Endothelial cell of umbilical vein (primary cell): ENCODE measurements at regions not wholly inside any gene's neighbourhood (a gene's known extent, or its start where the extent isn't known, plus 50 kb on each side); places are given as distances from the start of the nearest gene placed in this dataset.

Experiments
- BruUV-seq: library from RNA; stranded (reverse); fragments of 400-500 nt; replicated peaks from 2 replicates; lab custom pipeline; 2021; lab: Mats Ljungman, UMichigan
- CTCF ChIA-PET: fragments of 300-600, 350-600 bp; sonication (Branson Sonifier 250); formaldehyde crosslinking; loops from one replicate; lab custom pipeline; 2021; ENCODE audit warnings: antibody characterized with exemption, inconsistent platforms; lab: Charles Lee
- POLR2A ChIA-PET: fragments of 300-600, 350-600 bp; sonication (Branson Sonifier 250); formaldehyde crosslinking; loops from one replicate; lab custom pipeline; 2021; ENCODE audit warnings: antibody characterized with exemption, inconsistent platforms; lab: Charles Lee
- DNase-seq: peaks from one replicate; pipeline ENCODE4 v3.0.0-alpha.2; 2011; ENCODE audit warnings: low read depth, low spot score
- FAIRE-seq: peaks from 2 replicates; lab custom pipeline; 2011; peaks lifted over from hg19 to GRCh38; lab: Jason Lieb, UNC
- H2AFZ ChIP-seq: 2 replicates; pipeline ENCODE4 v1.6.0; 2012; ENCODE audit warnings: low read depth, low read length, control low read depth, inconsistent platforms
- H3K27ac ChIP-seq: 2 replicates; pipeline ENCODE4 v1.5.1; 2011; ENCODE audit warnings: low read depth, mild to moderate bottlenecking, control low read depth, low read length, moderate library complexity; ENCODE audit not compliant: insufficient read depth
- H3K27me3 ChIP-seq, 2 experiments: 2 replicates each; pipeline versions ENCODE4 v1.6.0 to v1.6.1; 2011; ENCODE audit warnings: low read length in 2 of 2, mixed read lengths in 1 of 2; ENCODE audit not compliant: control insufficient read depth in 2 of 2, insufficient read depth in 2 of 2
- H3K36me3 ChIP-seq, 2 experiments: 2 replicates in 1 of 2; 3 replicates in 1 of 2; pipeline ENCODE4 v1.5.1; 2011; ENCODE audit warnings: low read length in 2 of 2, mild to moderate bottlenecking in 1 of 2, moderate library complexity in 1 of 2; ENCODE audit not compliant: control insufficient read depth in 2 of 2, insufficient read depth in 2 of 2; ENCODE audit errors: extremely low read depth in 1 of 2
- H3K4me1 ChIP-seq: 3 replicates; pipeline ENCODE4 v1.5.1; 2011; ENCODE audit warnings: mild to moderate bottlenecking, low read length; ENCODE audit not compliant: control insufficient read depth, insufficient read depth; ENCODE audit errors: extremely low read depth
- H3K4me2 ChIP-seq: 2 replicates; pipeline ENCODE4 v1.6.1; 2011; ENCODE audit warnings: low read length, control low read depth, mixed read lengths; ENCODE audit not compliant: insufficient read depth
- H3K4me3 ChIP-seq, 3 experiments: fragments of 200-600 bp in 1 of 3; sonication (generic), shearing (Covaris generic) in 1 of 3; replicated peaks in 1 of 3; 2 replicates each; pipeline ENCODE4 v1.5.1; 2011 to 2016; ENCODE audit warnings: control low read depth in 3 of 3, low read length in 3 of 3, mild to moderate bottlenecking in 2 of 3, inconsistent platforms in 1 of 3, low read depth in 1 of 3, moderate library complexity in 1 of 3; ENCODE audit not compliant: insufficient read depth in 1 of 3
- H3K79me2 ChIP-seq: 2 replicates; pipeline ENCODE4 v1.6.0; 2012; ENCODE audit warnings: low read length, inconsistent platforms; ENCODE audit not compliant: control insufficient read depth, insufficient read depth
- H3K9ac ChIP-seq: replicated peaks from 2 replicates; pipeline ENCODE3; 2011; ENCODE audit warnings: low read length, control low read depth; ENCODE audit not compliant: insufficient read depth; ENCODE audit errors: extremely low read depth
- H3K9me1 ChIP-seq: replicated peaks from 3 replicates; pipeline ENCODE4 v1.6.0; 2011; ENCODE audit warnings: mild to moderate bottlenecking, low read length; ENCODE audit not compliant: control insufficient read depth, insufficient read depth; ENCODE audit errors: extremely low read depth
- H3K9me3 ChIP-seq: replicated peaks from 2 replicates; pipeline ENCODE4 v1.5.1; 2012; ENCODE audit warnings: low read length, inconsistent platforms; ENCODE audit not compliant: control insufficient read depth, insufficient read depth
- H4K20me1 ChIP-seq: replicated peaks from 2 replicates; pipeline ENCODE3; 2011; ENCODE audit warnings: mild to moderate bottlenecking, low read length; ENCODE audit not compliant: control insufficient read depth, insufficient read depth; ENCODE audit errors: extremely low read depth
- CTCF ChIP-seq, 2 donors: IDR thresholded peaks; 1 replicate in 1 of 2; 2 replicates in 1 of 2; pipeline ENCODE4 v1.5.1; 2011; ENCODE audit warnings: low read length in 2 of 2, mild to moderate bottlenecking in 2 of 2, moderate library complexity in 2 of 2, control low read depth in 1 of 2, inconsistent platforms in 1 of 2, low read depth in 1 of 2; ENCODE audit not compliant: insufficient read depth in 1 of 2; ENCODE audit errors: extremely low read depth in 1 of 2
- EZH2 ChIP-seq: IDR thresholded peaks from 2 replicates; pipeline ENCODE4 v1.6.1; 2012; ENCODE audit warnings: borderline replicate concordance, low read depth, mild to moderate bottlenecking, moderate library complexity, low read length, inconsistent platforms; ENCODE audit not compliant: severe bottlenecking
- FOS ChIP-seq: IDR thresholded peaks from 2 replicates; pipeline ENCODE4 v1.6.1; 2011; ENCODE audit warnings: mild to moderate bottlenecking, low read length, moderate library complexity, borderline replicate concordance; ENCODE audit not compliant: insufficient read depth
- GATA2 ChIP-seq: IDR thresholded peaks from 2 replicates; pipeline ENCODE4 v1.7.0; 2011; ENCODE audit warnings: low read depth, mild to moderate bottlenecking, moderate library complexity, mixed read lengths, low read length; ENCODE audit not compliant: insufficient read length, insufficient read depth
- JUN ChIP-seq: IDR thresholded peaks from 2 replicates; pipeline ENCODE4 v1.6.1; 2011; ENCODE audit warnings: borderline replicate concordance, low read depth; ENCODE audit not compliant: insufficient read length, insufficient read depth
- MYC ChIP-seq: IDR thresholded peaks from one replicate; pipeline ENCODE4 v1.6.1; 2011; ENCODE audit warnings: mild to moderate bottlenecking, low read depth, low read length
- POLR2A ChIP-seq: IDR thresholded peaks from 2 replicates; pipeline ENCODE4 v1.6.1; 2012; ENCODE audit warnings: low read depth, mild to moderate bottlenecking, control low read depth, low read length
- POLR2AphosphoS5 ChIP-seq: IDR thresholded peaks from 2 replicates; pipeline ENCODE4 v1.6.1; 2012; ENCODE audit warnings: low read depth, mild to moderate bottlenecking, control low read depth, low read length, moderate library complexity; ENCODE audit not compliant: insufficient read depth
- dilution Hi-C: fragments of 300-500 bp; cut with MboI; formaldehyde crosslinking; loops from one replicate; pipeline ENCODE4 v1.15.0; 2019; ENCODE audit warnings: low sequenced_read_pairs; ENCODE audit not compliant: extremely low pct_ligation_motif_present
- intact Hi-C: fragments of 100-400 bp; cut with micrococcal nuclease; formaldehyde crosslinking; loops from one replicate; pipeline ENCODE4 v1.10.0; 2022
- TF ChIP-seq, protein P1 (sequence below): IDR thresholded peaks from 2 replicates; pipeline ENCODE4 v1.6.1; 2011; ENCODE audit not compliant: insufficient read depth, insufficient read length

GRCh38 chr2:173753441-173753840 is 211.7 kb downstream of the SP3 start:
- FAIRE-seq: no peak
- H3K27me3 ChIP-seq: peaks cover 5 to 10% of the 10 kb centered on the region in 2 experiments
- no TSS peak for BruUV-seq
- dilution Hi-C loops: no loop called here
- H3K4me3 ChIP-seq: no peak overlapping the region
- no peak overlapping the region for H3K4me2 ChIP-seq
- CTCF ChIA-PET: no interaction called here
- H3K27ac ChIP-seq: no peak overlapping the region
- H4K20me1 ChIP-seq: no peaks in the 10 kb centered on the region
- POLR2A ChIA-PET: no interaction called here
- H3K9me3 ChIP-seq: no peaks in the 10 kb centered on the region
- no peaks in the 10 kb centered on the region for H3K36me3 ChIP-seq
- intact Hi-C loops: loop anchor here (5.0 kb wide), 1 partner anchor 589 kb away; no protein-coding TSS in a partner anchor
- no peaks in the 10 kb centered on the region for H3K79me2 ChIP-seq
- H2AFZ ChIP-seq: no peak overlapping the region
- H3K9ac ChIP-seq: no peak overlapping the region
- no peaks in the 10 kb centered on the region for H3K9me1 ChIP-seq
- DNase-seq: no peak
- H3K4me1 ChIP-seq: no peaks in the 10 kb centered on the region
- no peak for TF ChIP-seq JUN
- TF ChIP-seq POLR2AphosphoS5: no peak
- no peak for TF ChIP-seq GATA2
- TF ChIP-seq CTCF (IDR thresholded peaks at IDR 0.05; ENCODE audit: extremely low read depth in 1 of 2, insufficient read depth in 1 of 2, low read depth in 1 of 2, low read length in 2 of 2): no peak
- no peak for TF ChIP-seq FOS
- no peak for TF ChIP-seq MYC

DNA sequence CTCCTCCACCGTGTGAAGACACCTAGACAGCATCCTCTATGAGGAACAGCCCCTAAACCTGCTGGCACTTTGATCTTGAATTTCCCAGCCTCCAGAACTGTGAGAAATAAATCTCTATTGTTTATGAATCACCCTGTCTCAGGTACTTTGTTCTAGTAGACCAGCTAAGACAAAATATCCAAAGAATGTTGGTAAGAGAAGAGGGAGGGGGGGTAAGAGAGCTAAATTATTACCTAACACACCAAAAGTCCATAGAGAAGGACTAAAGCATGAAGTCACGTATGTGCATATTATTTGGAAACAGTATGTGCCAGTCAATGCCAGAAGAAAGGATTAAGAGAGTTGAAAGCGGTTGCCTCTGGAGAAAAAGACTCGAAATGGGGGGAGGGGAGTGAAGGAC is 211.0 kb downstream of the SP3 start:
- Histone ChIP-seq H3K27ac (no peak overlapping the region), H3K4me1 (no peaks in the 10 kb centered on the region), H2AFZ (no peak overlapping the region), H3K9me1 (no peaks in the 10 kb centered on the region), H3K79me2 (no peaks in the 10 kb centered on the region), H3K9ac (no peak overlapping the region), H3K36me3 (no peaks in the 10 kb centered on the region), H3K9me3 (no peaks in the 10 kb centered on the region), H3K4me2 (no peak overlapping the region), H4K20me1 (no peaks in the 10 kb centered on the region), H3K27me3 (peaks cover 5 to 6% of the 10 kb centered on the region in 2 experiments), H3K4me3 (no peak overlapping the region)
- ChIA-PET POLR2A (no interaction called here), CTCF (no interaction called here)
- TF ChIP-seq CTCF (IDR thresholded peaks at IDR 0.05; ENCODE audit: extremely low read depth in 1 of 2, insufficient read depth in 1 of 2, low read depth in 1 of 2, low read length in 2 of 2) (no peak), GATA2 (no peak), EZH2 (no peak), POLR2A (no peak), JUN (no peak)
- TF ChIP-seq, protein P1, sequence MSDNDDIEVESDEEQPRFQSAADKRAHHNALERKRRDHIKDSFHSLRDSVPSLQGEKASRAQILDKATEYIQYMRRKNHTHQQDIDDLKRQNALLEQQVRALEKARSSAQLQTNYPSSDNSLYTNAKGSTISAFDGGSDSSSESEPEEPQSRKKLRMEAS: no peak
- BruUV-seq: no TSS peak
- FAIRE-seq (no peak), DNase-seq (no peak)
- intact Hi-C loops: loop anchor here (5.0 kb wide), 1 partner anchor 588 kb away; no protein-coding TSS in a partner anchor
- dilution Hi-C loops: no loop called here
